ENCODE measurements at regions not wholly inside any gene's neighbourhood (a gene's known extent, or its start where the extent isn't known, plus 50 kb on each side); places are given as distances from the start of the nearest gene placed in this dataset. TPM values are rescaled to one million over a fixed set of nuclear protein-coding genes. Genes with fewer than 3 reads are reported as not detected.

Small RNA genes in the stretch of these regions (small RNA-seq; reads per million reads assigned to genes)
- gene AL731534.1: not detected
- not detected for gene MIR3924
- not detected for gene RF01299
